ENCODE measurements at regions not wholly inside any gene's neighbourhood (a gene's known extent, or its start where the extent isn't known, plus 50 kb on each side); places are given as distances from the start of the nearest gene placed in this dataset.

- no peak overlapping the region for H2AFZ ChIP-seq (ENCODE audit: low read depth, low read length)
- no peak for DNase-seq (ENCODE audit: low read depth, low spot score)
- no peaks in the 10 kb centered on the region for H3K79me2 ChIP-seq (ENCODE audit: control insufficient read depth, insufficient read depth, low read length)
- H3K4me2 ChIP-seq (ENCODE audit: insufficient read depth, low read length): no peak overlapping the region
- H3K27ac ChIP-seq (ENCODE audit: insufficient read depth, low read depth, low read length): no peak overlapping the region
- ChIA-PET CTCF (no interaction called here), POLR2A (no interaction called here)
- H3K36me3 ChIP-seq (ENCODE audit: control insufficient read depth in 2 of 2, extremely low read depth in 1 of 2, insufficient read depth in 2 of 2, low read length in 2 of 2): no peaks in the 10 kb centered on the region
- H3K9ac ChIP-seq (replicated peaks; ENCODE audit: extremely low read depth, insufficient read depth, low read length): no peak overlapping the region
- no peaks in the 10 kb centered on the region for H4K20me1 ChIP-seq (replicated peaks; ENCODE audit: control insufficient read depth, extremely low read depth, insufficient read depth, low read length)
- H3K4me3 ChIP-seq (replicated peaks in 1 of 3; ENCODE audit: insufficient read depth in 1 of 3, low read depth in 1 of 3, low read length in 3 of 3): no peak overlapping the region
- BruUV-seq (replicated peaks): no TSS peak
- no peak for FAIRE-seq
- no peaks in the 10 kb centered on the region for H3K9me3 ChIP-seq (replicated peaks; ENCODE audit: control insufficient read depth, insufficient read depth, low read length)
- intact Hi-C loops (cut with micrococcal nuclease) (no loop called here), dilution Hi-C loops (cut with MboI; ENCODE audit: extremely low pct_ligation_motif_present, low sequenced_read_pairs) (no loop called here)
- TF ChIP-seq MYC (IDR thresholded peaks at IDR 0.05; ENCODE audit: low read depth, low read length): no peak
- no peak for TF ChIP-seq POLR2A (IDR thresholded peaks at IDR 0.05; ENCODE audit: low read depth, low read length)
- TF ChIP-seq FOS (IDR thresholded peaks at IDR 0.05; ENCODE audit: borderline replicate concordance, insufficient read depth, low read length): no peak
- TF ChIP-seq MAX (IDR thresholded peaks at IDR 0.05; ENCODE audit: insufficient read depth, insufficient read length): no peak
- TF ChIP-seq, protein P1, sequence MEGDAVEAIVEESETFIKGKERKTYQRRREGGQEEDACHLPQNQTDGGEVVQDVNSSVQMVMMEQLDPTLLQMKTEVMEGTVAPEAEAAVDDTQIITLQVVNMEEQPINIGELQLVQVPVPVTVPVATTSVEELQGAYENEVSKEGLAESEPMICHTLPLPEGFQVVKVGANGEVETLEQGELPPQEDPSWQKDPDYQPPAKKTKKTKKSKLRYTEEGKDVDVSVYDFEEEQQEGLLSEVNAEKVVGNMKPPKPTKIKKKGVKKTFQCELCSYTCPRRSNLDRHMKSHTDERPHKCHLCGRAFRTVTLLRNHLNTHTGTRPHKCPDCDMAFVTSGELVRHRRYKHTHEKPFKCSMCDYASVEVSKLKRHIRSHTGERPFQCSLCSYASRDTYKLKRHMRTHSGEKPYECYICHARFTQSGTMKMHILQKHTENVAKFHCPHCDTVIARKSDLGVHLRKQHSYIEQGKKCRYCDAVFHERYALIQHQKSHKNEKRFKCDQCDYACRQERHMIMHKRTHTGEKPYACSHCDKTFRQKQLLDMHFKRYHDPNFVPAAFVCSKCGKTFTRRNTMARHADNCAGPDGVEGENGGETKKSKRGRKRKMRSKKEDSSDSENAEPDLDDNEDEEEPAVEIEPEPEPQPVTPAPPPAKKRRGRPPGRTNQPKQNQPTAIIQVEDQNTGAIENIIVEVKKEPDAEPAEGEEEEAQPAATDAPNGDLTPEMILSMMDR (IDR thresholded peaks at IDR 0.05; ENCODE audit: extremely low read depth in 1 of 2, insufficient read depth in 1 of 2, low read depth in 1 of 2, low read length in 2 of 2): no peak
- no peak for TF ChIP-seq GATA2 (IDR thresholded peaks at IDR 0.05; ENCODE audit: insufficient read depth, insufficient read length, low read depth, low read length)
- TF ChIP-seq EZH2 (IDR thresholded peaks at IDR 0.05; ENCODE audit: borderline replicate concordance, low read depth, low read length, severe bottlenecking): no peak
- TF ChIP-seq JUN (IDR thresholded peaks at IDR 0.05; ENCODE audit: borderline replicate concordance, insufficient read depth, insufficient read length, low read depth): no peak
- no peak for TF ChIP-seq POLR2AphosphoS5 (IDR thresholded peaks at IDR 0.05; ENCODE audit: insufficient read depth, low read depth, low read length)
- H3K4me1 ChIP-seq (ENCODE audit: control insufficient read depth, extremely low read depth, insufficient read depth, low read length): no peaks in the 10 kb centered on the region
- H3K27me3 ChIP-seq (ENCODE audit: control insufficient read depth in 2 of 2, insufficient read depth in 2 of 2, low read length in 2 of 2): no peaks in the 10 kb centered on the region
- no peaks in the 10 kb centered on the region for H3K9me1 ChIP-seq (replicated peaks; ENCODE audit: control insufficient read depth, extremely low read depth, insufficient read depth, low read length)
These were observed 385.9 kb upstream of the SPRY2 start for GRCh38 chr13:80726868-80727267.

Measured in endothelial cell of umbilical vein (primary cell).